SK-MEL-5 (cell line): ENCODE measurements at regions not wholly inside any gene's neighbourhood (a gene's known extent, or its start where the extent isn't known, plus 50 kb on each side); places are given as distances from the start of the nearest gene placed in this dataset.

ENCODE experiments used
- DNase-seq: peaks from one replicate; pipeline ENCODE4 v3.0.0-alpha.2; 2016; ENCODE audit warnings: low read depth, low spot score
- in situ Hi-C: cut with HindIII; loops from 2 replicates; pipeline ENCODE4 v1.10.0; 2016; ENCODE audit warnings: low sequenced_read_pairs, high pct_unique_total_duplicates, low pct_unique_long_range_greater_than_20kb

DNA sequence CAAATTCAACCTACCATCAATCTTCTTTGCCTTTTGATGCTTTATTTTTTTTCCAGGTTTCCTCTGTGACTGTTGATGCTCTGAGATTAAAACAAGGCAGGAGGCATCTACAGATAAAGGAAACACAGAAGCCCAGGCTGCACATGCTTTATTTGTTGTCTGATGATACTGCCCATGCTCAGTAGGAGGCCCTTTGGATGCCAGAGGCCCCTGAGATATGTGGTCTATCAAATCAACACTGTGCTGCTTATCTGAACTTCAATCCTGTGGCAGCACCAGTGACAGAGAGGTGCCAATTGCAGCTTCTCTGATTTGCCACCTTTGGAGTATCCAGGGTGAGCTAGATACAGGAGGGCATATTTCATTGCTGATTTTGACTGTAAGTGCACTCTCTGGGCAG lies 571.3 kb upstream of the TBX3 start:
- DNase-seq = no peak
- in situ Hi-C loops = no loop called here

DNA sequence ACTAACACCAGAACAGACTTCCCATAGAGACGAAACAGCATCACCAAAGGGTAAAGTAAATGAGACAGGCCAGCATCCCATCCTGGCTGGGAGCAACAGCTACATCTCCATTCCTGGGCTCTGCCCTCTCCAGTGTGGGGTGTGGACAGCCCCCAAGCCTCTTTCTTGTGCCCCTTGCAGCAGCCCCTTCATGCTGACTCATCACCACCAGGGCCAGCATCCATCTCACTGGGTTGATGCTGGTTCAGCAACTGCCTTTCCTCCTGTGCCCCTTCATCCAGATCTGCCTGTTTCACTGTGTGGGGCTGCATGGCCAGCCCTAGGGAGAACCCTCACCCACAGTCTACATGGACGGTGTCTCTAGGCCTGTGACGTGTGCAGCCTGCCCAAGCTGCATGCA lies 569.1 kb upstream of the TBX3 start:
- no peak for DNase-seq
- in situ Hi-C loops = no loop called here

DNA sequence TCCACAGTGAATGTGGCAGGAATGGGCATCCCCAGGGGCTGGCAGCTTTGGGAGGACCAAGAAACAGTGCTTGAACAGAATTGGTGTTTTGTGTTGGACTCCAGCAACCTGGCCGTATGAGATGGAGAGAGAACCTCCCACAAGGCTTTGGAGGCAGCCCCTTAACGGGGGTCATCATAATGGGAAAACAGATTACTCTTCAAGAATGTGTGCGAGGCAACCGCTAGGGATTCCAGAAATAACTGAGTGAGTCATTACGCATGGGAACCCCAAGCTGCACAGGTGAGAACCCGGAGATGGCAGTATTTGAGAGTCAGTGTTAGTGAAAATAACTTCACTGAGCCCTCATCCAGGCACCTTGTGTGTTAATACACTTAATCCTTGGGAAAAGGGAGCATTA lies 567.8 kb upstream of the TBX3 start:
- in situ Hi-C loops = no loop called here
- DNase-seq = no peak

DNA sequence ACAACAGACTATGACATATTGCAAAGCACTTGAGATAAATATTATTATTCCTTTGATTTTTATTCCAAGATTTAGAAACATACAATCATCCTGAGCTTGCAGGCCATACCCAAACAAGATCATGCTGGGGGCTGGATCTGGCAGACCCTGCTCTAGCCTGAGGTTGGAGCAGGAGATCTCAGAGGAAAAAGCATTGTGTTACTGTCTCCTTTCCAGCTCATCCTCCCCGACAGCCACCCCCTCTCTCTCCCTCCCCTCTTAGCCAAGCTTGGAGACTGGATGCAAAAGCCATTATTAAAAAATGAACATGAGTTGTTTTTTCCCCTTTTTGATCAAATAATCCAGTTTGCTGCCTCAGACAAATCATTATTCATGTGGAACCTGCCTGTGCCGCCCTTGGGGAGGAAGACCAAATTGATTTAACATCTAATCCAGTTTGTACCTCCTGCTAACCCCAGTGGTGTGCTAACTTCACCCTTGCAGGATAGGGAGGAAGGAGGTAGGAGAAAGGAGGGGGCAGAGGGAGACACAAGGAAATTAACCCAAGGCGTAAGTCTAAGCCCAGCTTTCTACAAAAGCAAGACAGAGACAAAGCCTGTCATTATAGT lies 565.8 kb upstream of the TBX3 start:
- DNase-seq = no peak
- in situ Hi-C loops = no loop called here

DNA sequence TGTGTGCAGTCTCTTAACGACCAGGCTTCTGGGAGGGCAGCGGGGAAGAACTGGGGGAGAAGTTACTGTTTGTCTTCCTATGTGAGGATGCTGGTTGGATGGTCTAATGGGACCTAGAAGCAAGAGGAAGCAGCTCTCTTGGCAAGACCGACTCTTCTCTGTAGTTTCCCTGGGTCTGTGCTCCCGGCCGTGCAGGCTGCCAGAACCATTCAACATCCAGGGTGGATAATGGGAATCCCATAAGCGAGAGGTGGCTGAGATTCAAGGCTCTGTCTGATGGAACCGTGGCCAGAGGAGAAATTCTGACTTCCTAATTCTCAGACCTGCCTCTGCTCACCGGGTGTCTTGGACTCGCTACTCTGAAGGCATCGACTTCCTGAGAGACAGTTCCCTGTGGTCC lies 561.0 kb upstream of the TBX3 start:
- no peak for DNase-seq
- in situ Hi-C loops = no loop called here

DNA sequence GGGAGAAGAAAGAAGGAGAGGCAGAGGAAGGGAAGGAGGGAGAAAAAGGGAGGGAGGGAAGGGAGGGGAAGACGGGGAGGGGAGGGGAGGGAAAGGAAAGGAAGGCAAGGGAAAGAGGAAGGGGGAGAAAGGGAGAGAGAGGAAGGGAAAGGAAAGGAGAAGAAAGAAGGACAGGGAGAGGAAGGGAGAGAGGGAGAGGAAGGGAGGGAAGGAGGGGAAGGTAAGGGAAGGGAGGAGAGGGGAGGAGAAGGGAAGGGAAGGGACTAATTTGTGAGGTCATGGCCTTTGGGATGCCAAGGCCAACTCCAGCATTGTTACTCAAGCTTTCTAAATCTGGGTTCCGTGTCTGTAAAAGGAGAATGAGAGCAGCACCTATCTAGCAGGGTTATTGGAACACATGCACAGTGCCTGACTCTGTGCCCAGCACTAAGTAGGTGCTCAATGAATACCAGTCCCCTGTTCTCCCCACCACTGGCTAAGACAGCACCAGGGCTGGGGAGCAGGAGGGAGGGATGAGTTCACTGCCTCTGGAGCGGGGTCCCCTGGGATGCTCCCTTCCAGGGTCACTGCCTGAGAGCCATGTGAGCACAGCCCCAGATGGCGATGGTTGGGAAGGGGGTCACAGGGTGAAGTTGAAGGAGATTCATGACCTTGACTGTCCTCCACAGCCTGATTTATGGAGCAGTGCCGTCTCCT lies 560.1 kb upstream of the TBX3 start:
- no peak for DNase-seq
- in situ Hi-C loops = no loop called here

DNA sequence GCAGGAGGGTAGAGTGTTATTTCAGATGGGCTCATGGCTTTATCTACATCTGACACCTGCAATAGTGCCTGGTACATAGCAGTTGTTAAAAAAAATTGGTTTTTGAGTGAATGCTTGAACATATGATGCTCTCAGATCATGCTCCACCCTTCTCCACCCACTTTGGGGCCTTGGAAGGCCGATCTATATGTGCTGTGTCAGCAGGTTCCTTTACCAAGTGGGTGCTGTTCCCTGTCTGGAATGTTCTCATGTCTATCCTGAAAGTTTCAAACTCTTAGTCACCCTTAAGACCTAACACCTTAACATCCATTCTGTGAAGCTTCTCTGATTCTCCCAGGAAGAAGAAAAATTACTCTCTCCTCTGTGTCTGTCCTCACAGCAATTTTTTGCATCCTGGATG lies 556.3 kb upstream of the TBX3 start:
- DNase-seq = no peak
- in situ Hi-C loops = no loop called here

DNA sequence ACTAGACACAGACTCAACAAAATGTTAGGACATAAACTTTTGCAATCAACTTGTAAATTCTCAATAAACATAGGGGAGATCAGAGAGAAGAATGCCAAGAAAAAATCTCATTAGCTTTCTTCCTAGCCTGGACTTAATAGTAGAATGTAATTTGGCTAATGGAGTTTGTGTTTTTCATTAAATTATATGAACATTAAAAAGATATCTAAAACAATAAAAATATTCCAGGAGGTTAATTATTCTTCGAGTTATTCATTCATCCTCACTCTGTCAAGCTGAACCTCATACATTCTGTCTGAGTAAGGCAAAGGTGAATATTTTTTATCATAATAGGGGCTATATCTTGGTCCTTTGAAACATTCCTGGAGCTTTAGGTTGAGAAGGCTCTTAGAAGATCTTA lies 551.9 kb upstream of the TBX3 start:
- in situ Hi-C loops = no loop called here
- DNase-seq = no peak

DNA sequence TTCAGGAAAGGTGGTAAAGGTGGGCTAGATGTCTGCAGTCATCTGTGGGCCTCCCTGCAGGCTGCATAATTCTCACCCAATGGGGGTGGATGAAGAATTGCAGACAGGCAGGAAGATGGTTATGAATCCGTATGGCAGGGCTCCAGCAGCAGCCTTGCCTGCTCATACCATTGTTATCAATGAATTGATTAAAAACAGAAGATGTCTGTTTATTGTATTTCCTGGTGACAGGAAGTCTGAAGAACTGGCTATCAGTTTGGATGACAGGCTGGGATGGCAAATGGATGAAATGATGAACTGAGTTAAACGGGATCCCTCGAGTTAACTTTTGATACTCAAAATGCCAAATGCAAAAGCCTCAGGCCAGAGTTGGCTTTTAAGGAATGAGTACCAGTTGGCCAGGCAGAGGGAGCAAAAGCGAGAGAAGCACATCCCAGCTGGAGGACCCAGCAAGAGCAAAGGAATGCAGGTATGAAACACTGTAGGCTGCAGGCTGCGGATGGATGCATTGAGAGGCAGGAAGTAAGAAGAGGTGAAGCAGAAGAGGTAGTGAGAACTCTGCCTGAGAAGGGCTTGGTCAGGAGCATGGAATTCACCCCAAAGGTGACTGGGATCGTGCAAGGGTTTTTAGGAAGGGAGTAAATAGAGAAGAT lies 550.0 kb upstream of the TBX3 start:
- in situ Hi-C loops = no loop called here
- DNase-seq = no peak

DNA sequence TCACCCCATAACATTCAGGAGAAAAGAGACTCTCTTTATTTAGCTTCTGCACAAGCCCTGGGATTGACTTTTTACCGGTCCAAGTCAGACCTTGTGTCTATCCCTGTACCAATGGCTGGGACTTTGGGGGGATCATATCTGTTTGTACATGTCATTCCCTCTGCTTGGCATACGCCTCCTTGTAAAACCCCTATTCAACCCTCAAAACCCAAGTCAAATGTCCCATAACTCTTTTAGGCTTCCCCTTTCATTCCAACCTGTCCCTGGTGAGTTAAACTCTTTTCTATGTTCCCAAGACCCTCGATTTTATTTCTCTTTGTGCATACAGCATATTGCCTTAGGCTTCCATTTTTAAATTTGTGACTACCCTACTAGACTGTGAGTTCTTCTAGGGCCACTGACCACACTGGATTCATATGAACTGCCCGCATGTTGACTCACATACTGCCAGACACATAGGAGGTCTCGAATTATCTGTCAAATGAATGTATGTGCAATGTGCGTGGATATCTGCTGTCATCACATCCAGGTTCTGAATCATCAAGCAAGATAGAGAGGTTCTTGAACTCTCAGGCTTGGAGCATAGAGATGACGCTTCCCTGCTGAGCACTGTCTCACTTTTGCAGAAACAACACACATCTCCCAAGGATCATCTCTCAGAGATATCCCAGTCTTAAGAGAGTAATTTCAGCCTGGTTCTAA lies 548.6 kb upstream of the TBX3 start:
- in situ Hi-C loops = no loop called here

DNA sequence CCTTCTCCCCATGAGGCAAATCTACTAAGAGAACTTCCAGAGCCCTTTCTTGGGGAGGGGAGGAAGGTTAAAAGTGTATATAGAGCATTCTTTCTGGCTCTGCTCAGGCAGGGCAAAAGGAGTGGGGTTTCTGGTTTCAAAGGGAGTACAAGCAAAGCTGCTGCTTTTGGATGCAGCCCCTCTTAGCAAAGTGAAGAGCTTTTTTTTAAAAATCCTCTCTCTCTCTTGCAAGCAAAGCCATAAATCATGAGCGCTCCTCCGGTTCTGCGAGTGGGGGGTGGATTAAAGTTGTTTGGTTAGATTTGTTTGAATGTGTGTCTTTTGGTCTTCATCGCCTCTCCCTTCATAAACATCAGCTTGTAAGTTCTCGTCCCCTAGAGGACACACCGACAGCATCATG lies 546.6 kb upstream of the TBX3 start:
- DNase-seq = no peak
- in situ Hi-C loops = no loop called here

More for the DNA sequence above, 548.6 kb upstream of the TBX3 start:
- no peak for DNase-seq

DNA sequence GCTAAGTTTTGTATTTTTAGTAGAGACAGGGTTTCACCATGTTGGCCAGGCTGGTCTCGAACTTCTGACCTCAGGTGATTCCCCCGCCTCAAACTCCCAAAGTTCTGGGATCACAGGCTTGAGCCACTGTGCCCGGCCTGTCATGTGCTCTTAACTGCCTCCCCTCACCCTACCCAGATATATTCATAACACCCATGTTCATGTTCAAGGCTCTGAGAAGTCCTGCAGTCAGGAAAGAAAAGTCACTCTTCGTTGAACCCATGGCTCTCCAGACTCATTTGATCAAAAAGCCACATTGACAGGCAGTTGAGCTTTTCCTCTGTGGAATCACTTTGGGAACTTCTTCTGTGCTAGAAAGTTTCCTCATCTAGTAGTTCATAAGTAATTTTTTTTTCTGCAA lies 545.5 kb upstream of the TBX3 start:
- DNase-seq = no peak
- in situ Hi-C loops = no loop called here

DNA sequence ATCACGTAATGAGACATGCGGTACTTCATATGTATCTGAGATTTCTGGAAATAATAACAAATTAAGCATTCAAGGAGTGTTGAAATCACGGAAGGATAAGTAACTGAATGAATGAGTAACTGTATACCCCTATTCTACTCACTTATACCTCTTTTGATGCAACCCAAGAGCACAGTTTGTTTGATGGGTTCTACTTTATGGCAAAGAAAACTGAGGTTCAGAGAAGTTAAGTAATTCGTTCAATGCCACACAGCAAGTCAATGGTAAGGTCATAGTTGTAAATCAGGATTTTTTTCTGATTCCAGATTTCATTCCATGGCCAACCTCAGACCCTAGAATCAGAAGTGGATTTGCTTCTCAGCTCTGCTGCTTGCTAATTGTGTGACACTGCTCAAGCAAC lies 544.5 kb upstream of the TBX3 start:
- in situ Hi-C loops = no loop called here
- DNase-seq = no peak

DNA sequence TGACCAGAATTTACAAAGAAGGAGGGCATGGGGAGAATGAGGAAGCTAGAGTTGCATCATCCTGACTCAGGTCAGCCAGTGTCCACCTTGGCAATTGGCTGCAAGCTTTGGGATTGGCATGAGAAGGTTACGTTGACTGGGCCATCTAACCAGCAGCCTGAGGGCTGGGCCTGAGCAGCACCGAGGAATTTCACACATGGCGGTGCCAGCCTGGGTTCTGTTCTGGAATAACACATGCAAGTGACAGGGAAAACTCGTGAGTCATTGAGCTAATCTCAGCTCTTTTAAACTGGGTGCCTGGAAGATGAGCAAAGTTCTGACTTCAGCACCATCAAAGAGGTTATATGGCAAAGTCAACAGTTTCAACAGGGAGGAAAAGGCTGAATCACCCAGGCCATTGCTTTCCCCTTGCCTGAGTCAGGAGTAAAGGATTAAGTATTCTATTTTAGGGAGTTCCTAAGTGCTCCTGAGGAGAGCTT lies 543.2 kb upstream of the TBX3 start:
- in situ Hi-C loops = no loop called here
- no peak for DNase-seq

DNA sequence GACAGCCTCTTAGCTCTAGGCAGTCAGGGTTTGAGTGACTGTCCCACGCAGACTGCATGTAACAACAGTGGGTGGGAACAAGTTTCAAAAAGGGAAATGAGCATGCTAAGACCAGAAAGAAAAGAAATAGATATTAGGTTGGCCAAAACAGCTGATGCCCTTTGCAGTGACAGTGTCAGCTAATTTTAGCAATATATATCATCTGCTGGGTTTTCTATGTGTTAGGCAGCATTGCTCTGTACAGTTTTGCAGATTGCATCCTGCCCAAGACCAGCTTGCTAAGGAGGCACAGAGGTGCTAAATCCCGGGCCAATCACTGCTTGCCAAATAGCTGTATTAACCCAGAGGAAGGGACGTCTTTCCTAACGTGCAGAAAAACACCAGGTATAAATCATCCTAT lies 541.9 kb upstream of the TBX3 start:
- no peak for DNase-seq
- in situ Hi-C loops = no loop called here

DNA sequence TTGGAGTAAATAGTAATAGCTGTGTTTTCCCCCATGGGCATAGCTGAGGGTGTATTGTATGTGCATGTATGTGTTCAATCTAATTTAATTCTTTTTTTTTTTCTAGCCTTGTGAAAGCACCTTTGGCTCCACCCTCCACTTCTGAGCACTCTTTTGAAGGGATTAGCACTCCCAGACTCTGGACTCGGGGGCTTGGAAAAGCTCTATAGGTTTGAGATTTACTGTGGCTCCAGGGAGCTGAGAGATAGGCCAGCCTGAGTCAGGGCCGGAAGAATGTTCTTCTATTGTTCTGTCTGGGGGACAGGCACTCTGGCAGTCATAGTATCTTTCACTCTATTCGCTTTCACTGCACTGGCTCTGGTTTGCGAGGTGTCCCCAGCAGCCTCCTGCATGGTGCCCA lies 540.0 kb upstream of the TBX3 start:
- in situ Hi-C loops = no loop called here
- no peak for DNase-seq

DNA sequence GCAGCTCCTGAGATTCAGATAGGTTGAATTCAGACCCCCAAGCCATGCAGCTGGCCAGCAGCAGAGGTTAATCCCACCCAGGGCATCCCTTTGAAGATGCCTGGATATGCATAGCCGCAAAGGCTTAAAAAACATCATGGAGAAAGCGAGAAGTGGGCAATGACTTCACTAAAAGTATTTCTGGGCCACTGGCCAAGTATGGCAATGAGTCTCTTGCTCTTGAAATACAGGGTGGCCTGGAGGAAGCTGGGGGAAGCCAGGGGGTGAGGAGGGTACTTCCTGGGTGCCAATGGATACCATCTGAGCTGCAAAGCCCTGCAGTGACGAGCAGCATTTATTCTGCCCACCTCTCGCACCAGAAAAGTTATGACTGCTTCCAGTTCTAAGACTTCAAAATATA lies 539.3 kb upstream of the TBX3 start:
- in situ Hi-C loops = no loop called here
- no peak for DNase-seq

DNA sequence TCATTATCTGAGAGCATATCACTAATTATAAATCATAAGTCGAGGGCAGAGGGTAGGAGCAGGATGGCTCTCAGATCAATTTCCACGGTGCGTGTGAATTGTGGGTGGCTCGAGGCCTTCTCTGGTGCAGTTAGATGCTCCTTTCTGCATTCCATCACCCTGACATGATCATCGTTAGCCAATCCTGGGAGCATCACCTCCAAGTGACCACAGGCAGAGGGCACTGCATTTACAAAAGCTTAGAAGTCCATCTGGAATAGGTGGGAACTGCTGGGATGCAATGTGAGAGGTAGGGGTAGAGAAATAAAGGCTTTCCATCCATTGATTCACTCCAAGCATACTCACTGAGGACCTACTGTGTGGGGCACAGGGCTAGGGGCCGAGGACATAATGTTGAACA lies 538.2 kb upstream of the TBX3 start:
- no peak for DNase-seq
- in situ Hi-C loops = no loop called here

DNA sequence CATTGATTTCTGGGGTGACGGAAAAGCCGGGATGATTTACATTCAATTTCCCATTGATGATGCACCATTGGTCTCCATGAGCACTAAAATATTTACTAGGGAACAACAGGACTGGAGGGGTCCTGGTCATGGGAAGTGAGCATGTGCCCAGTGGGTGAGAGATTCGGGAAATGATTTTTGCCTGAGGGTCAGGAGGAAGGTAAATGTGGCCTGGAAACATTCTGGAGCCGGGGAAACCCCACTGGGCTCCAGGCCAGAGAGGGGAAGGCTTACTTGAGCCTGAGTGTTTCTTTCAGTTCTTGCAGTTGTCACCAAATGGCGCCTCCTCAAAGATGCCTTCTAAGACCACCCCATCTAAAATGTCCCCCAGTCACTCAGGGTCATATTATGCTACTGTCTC lies 532.3 kb upstream of the TBX3 start:
- no peak for DNase-seq
- in situ Hi-C loops = no loop called here
